Gastroesophageal sphincter (tissue), 4 donors: ENCODE measurements at regions not wholly inside any gene's neighbourhood (a gene's known extent, or its start where the extent isn't known, plus 50 kb on each side); places are given as distances from the start of the nearest gene placed in this dataset.

Source experiments
- ATAC-seq: fragments of 150-250 bp; one replicate; pipeline ENCODE4 v1.9.1; 2016; ENCODE audit warnings: mild to moderate bottlenecking, moderate library complexity
- H3K27ac ChIP-seq, 4 donors: fragments of 200-600 bp; sonication (generic) in 3 of 4; 1 replicate in 3 of 4; 2 replicates in 1 of 4; pipeline ENCODE4 v1.5.1; 2016 to 2019
- H3K27me3 ChIP-seq: fragments of 200-600 bp; sonication (generic); one replicate; pipeline ENCODE4 v1.5.1; 2019
- H3K36me3 ChIP-seq, 2 donors: fragments of 200-600 bp; sonication (generic); one replicate each; pipeline ENCODE4 v1.5.1; 2019; ENCODE audit warnings: control low read depth in 1 of 2
- H3K4me1 ChIP-seq, 3 donors: fragments of 200-600 bp; sonication (generic); 1 replicate in 2 of 3; 2 replicates in 1 of 3; pipeline ENCODE4 v1.5.1; 2016 to 2019; ENCODE audit warnings: control low read depth in 2 of 3
- H3K4me3 ChIP-seq, 2 donors: fragments of 200-600 bp; sonication (generic); one replicate each; pipeline ENCODE4 v1.5.1; 2019; ENCODE audit warnings: mild to moderate bottlenecking in 1 of 2, moderate library complexity in 1 of 2
- H3K9me3 ChIP-seq, 3 donors: fragments of 200-600 bp; sonication (generic); one replicate each; pipeline ENCODE4 v1.5.1; 2017 to 2019; ENCODE audit warnings: control low read depth in 2 of 3
- EP300 ChIP-seq: sonication (generic); formaldehyde crosslinking; IDR thresholded peaks from one replicate; pipeline ENCODE4 v1.6.1; 2017; ENCODE audit warnings: antibody characterized with exemption, mild to moderate bottlenecking
- POLR2A ChIP-seq, 2 donors: fragments of 450-650 bp; IDR thresholded peaks; one replicate each; pipeline ENCODE4 v1.6.1; 2017; ENCODE audit warnings: antibody characterized with exemption in 2 of 2, mild to moderate bottlenecking in 2 of 2, moderate library complexity in 1 of 2
- POLR2AphosphoS5 ChIP-seq: sonication (generic); formaldehyde crosslinking; IDR thresholded peaks from one replicate; pipeline ENCODE4 v1.6.1; 2017; ENCODE audit warnings: antibody characterized with exemption
- WGBS, 2 donors: methylation state at CpG; one replicate each; pipeline ENCODE4 v1.1.5; 2018; ENCODE audit warnings: low coverage in 1 of 2; 5-methylcytosine and 5-hydroxymethylcytosine counted together
- TF ChIP-seq, protein P1 (sequence below), 4 experiments: fragments of 200-600 bp in 2 of 4; fragments of 450-650 bp in 2 of 4; sonication (generic) in 1 of 4; IDR thresholded peaks; one replicate each; pipeline ENCODE4 v1.5.1; 2017 to 2019; ENCODE audit warnings: antibody characterized with exemption in 4 of 4, mild to moderate bottlenecking in 2 of 4, moderate library complexity in 2 of 4

DNA sequence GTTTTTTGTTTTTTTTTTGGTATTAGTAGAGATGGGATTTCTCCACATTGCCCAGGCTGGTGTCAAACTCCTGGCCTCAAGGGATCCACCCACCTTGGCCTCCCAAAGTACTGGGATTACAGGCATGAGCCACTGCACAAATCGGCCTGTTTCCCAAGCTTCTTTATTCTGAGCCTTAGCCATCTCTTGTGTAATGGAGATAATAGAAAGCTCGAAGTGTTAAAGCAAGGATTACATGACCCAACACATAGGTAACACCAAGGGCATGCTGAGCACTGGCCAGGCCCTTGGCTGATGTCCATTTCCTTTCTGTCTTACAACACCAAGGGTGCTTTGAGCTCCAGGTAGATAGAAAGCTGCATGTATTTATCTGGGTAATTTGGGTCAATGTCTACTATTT, 187.8 kb upstream of the MEX3C start:
- no peak for ATAC-seq
- 80% methylated on average over 1 of the region's 2 CpGs; no CpG with 5 or more reads in 1 of the 2 donors for WGBS, 2 donors
- Histone ChIP-seq H3K9me3 (no peaks in the 10 kb centered on the region), H3K27me3 (no peaks in the 10 kb centered on the region), H3K27ac (no peak overlapping the region), H3K36me3 (no peaks in the 10 kb centered on the region), H3K4me3 (no peak overlapping the region), H3K4me1 (no peaks in the 10 kb centered on the region)
- TF ChIP-seq POLR2AphosphoS5: no peak
- TF ChIP-seq EP300: no peak
- no peak for TF ChIP-seq POLR2A (IDR thresholded peaks at IDR 0.05)
- TF ChIP-seq, protein P1, sequence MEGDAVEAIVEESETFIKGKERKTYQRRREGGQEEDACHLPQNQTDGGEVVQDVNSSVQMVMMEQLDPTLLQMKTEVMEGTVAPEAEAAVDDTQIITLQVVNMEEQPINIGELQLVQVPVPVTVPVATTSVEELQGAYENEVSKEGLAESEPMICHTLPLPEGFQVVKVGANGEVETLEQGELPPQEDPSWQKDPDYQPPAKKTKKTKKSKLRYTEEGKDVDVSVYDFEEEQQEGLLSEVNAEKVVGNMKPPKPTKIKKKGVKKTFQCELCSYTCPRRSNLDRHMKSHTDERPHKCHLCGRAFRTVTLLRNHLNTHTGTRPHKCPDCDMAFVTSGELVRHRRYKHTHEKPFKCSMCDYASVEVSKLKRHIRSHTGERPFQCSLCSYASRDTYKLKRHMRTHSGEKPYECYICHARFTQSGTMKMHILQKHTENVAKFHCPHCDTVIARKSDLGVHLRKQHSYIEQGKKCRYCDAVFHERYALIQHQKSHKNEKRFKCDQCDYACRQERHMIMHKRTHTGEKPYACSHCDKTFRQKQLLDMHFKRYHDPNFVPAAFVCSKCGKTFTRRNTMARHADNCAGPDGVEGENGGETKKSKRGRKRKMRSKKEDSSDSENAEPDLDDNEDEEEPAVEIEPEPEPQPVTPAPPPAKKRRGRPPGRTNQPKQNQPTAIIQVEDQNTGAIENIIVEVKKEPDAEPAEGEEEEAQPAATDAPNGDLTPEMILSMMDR (IDR thresholded peaks at IDR 0.05): no peak

- H3K4me3 ChIP-seq: no peak overlapping the region
- H3K27ac ChIP-seq: no peak overlapping the region
- no peaks in the 10 kb centered on the region for H3K36me3 ChIP-seq
- TF ChIP-seq, protein P1 (IDR thresholded peaks at IDR 0.05): no peak
- no peak for TF ChIP-seq POLR2A (IDR thresholded peaks at IDR 0.05)
- TF ChIP-seq POLR2AphosphoS5: no peak
- TF ChIP-seq EP300: no peak
- H3K27me3 ChIP-seq: peaks cover 4% of the 10 kb centered on the region
- H3K4me1 ChIP-seq: no peaks in the 10 kb centered on the region
- no peak for ATAC-seq
- no peaks in the 10 kb centered on the region for H3K9me3 ChIP-seq
- WGBS, 2 donors: 50 to 78% methylated on average over 3 of the region's 3 CpGs
Measured at GRCh38 chr18:51390702-51391101, 193.2 kb upstream of the MEX3C start.

- Histone ChIP-seq H3K4me3 (no peak overlapping the region), H3K36me3 (no peaks in the 10 kb centered on the region), H3K9me3 (no peaks in the 10 kb centered on the region), H3K27ac (no peak overlapping the region), H3K27me3 (peaks cover 4% of the 10 kb centered on the region), H3K4me1 (no peaks in the 10 kb centered on the region)
- ATAC-seq: no peak
- TF ChIP-seq POLR2AphosphoS5 (no peak), EP300 (no peak), POLR2A (IDR thresholded peaks at IDR 0.05) (no peak)
- TF ChIP-seq, protein P1 (IDR thresholded peaks at IDR 0.05): no peak
- 61 to 100% methylated on average over 1 of the region's 1 CpG for WGBS, 2 donors
Measured at GRCh38 chr18:51391215-51391614, 193.7 kb upstream of the MEX3C start.

DNA sequence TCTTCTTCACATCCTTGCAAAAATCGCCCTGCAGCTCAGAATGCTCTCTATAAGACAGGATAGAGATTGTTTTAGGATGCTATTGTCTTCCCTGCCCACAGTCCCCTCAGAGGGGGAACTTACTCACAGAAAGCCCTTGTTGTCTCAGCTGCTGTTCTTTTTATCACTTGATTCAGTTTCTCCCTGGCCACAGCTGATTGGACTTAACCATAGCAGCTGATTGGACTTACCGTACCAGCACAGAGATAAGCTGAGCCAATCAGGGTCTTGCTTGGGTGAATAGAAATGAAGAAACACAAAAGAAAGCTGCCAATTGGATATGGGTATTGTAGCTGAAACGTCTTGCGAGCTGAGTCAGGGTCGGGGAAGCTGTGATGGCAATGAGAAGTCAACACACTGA, 194.2 kb upstream of the MEX3C start:
- Histone ChIP-seq H3K36me3 (no peaks in the 10 kb centered on the region), H3K9me3 (no peaks in the 10 kb centered on the region), H3K4me3 (no peak overlapping the region), H3K27me3 (peaks cover 4% of the 10 kb centered on the region), H3K27ac (no peak overlapping the region), H3K4me1 (no peaks in the 10 kb centered on the region)
- TF ChIP-seq POLR2A (IDR thresholded peaks at IDR 0.05): no peak
- TF ChIP-seq EP300: no peak
- TF ChIP-seq, protein P1 (IDR thresholded peaks at IDR 0.05): no peak
- TF ChIP-seq POLR2AphosphoS5: no peak
- WGBS, 2 donors: 89% methylated on average over 3 to 5 of the region's 5 CpGs
- no peak for ATAC-seq

DNA sequence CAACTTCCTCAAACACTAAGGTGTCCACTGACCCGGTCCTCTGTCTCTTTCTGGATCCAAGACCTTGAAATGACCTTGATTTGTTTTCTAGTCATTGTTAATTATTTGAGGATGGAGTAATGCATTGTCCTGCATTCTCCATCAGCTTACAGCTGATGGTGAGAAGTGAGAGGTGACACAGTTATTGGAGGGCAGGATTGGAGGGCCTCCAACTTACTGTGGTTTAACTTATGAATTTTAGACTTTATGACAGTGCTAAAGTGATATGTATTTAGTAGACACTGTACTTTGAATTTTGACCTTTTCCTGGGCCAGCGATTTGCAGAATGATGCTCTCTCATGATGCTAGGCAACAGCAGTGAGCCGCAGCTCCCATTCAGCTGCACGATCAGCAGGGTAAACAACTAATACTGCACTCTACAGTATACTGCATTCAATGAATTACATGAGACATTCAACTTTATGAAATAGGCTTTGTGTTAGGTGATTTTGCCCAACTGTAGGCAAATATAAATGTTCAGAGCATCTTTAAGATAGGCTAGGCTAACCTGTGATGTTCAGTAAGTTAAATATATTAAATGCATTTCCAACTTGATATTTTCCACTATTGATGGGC, 200.0 kb upstream of the MEX3C start:
- 90 to 94% methylated on average over 3 to 4 of the region's 4 CpGs for WGBS, 2 donors
- ATAC-seq: no peak
- no peak overlapping the region for H3K4me3 ChIP-seq
- no peak overlapping the region for H3K27ac ChIP-seq
- H3K9me3 ChIP-seq: no peaks in the 10 kb centered on the region
- peaks cover 3% of the 10 kb centered on the region for H3K27me3 ChIP-seq
- no peaks in the 10 kb centered on the region for H3K36me3 ChIP-seq
- H3K4me1 ChIP-seq: no peaks in the 10 kb centered on the region
- TF ChIP-seq POLR2A (IDR thresholded peaks at IDR 0.05) (no peak), EP300 (no peak)
- TF ChIP-seq, protein P1 (IDR thresholded peaks at IDR 0.05): no peak
